GM20000 (cell line): ENCODE measurements at regions not wholly inside any gene's neighbourhood (a gene's known extent, or its start where the extent isn't known, plus 50 kb on each side); places are given as distances from the start of the nearest gene placed in this dataset.

ENCODE experiments used
- DNase-seq: peaks from one replicate; pipeline ENCODE4 v3.0.0; 2012; ENCODE audit warnings: low spot score
- CTCF ChIP-seq: IDR thresholded peaks from 2 replicates; pipeline ENCODE4 v1.5.1; 2012; ENCODE audit warnings: mild to moderate bottlenecking, control low read depth; ENCODE audit errors: extremely low read depth, missing control alignments

DNA sequence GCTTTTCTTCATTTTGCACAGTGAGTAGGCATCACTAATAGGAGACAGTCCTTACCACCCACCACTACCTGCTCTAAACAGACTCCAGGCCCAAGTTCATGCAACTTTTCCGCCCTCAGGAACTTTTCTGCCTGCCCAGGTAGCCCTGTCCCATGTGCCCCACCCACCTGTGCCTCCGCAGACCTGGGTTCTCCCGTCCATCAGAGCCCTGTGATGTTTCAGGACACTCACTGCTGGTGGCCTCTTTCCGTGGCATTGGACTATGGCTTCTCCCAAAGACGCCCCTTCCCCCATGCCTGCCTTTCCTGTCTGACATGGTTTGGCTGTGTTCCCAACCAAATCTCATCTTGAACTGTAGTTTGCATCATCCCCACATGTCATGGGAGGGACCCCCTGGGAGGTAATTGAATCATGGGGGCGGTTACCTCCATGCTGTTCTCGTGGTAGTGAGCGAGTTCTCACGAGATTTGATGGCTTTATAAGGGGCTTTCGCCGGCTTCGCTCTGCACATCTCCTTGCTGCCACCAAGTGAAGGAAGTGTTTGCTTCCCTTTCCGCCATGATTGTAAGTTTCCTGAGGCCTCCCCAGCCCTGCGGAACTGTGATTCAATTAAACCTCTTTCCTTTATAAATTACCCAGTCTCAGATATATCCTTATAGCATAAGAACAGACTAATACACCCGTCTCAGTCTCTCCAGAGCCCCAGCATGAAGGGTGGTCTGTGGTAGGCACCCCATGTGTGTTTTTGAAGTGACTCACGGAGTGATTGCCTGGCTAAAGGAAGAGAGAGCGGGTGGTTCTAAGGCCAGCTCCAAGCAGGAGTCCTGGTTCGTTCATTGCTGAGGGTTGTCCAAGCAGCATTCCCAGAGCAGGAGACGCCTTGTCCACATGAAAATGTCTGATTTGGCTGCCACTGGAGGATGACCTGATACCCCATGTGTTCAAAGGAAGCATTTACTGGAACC, 86.0 kb upstream of the ZBTB40 start:
- TF ChIP-seq CTCF = no peak
- DNase-seq = no peak

- DNase-seq = no peak
- no peak for TF ChIP-seq CTCF
Measured at GRCh38 chr1:22366346-22366745, 85.3 kb upstream of the ZBTB40 start.

DNA sequence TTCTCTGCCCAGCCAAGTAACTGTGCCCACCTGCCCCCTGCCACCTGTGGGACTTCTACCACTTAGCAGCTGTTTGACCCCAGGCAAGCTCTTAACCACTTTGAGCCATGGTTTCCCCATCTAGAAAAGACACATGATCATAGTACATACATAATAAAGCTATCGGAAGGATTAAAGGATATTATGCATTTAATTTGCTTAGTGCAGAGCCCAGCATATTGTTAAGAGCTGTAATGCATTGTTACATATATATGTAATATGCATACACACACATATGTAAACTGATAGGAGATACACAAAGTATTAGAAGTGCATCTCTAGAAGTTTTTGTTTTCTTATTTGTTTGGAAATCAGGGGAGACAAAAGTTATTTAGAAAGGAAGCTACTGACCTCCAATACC, 83.5 kb upstream of the ZBTB40 start:
- TF ChIP-seq CTCF = no peak
- DNase-seq = no peak

DNA sequence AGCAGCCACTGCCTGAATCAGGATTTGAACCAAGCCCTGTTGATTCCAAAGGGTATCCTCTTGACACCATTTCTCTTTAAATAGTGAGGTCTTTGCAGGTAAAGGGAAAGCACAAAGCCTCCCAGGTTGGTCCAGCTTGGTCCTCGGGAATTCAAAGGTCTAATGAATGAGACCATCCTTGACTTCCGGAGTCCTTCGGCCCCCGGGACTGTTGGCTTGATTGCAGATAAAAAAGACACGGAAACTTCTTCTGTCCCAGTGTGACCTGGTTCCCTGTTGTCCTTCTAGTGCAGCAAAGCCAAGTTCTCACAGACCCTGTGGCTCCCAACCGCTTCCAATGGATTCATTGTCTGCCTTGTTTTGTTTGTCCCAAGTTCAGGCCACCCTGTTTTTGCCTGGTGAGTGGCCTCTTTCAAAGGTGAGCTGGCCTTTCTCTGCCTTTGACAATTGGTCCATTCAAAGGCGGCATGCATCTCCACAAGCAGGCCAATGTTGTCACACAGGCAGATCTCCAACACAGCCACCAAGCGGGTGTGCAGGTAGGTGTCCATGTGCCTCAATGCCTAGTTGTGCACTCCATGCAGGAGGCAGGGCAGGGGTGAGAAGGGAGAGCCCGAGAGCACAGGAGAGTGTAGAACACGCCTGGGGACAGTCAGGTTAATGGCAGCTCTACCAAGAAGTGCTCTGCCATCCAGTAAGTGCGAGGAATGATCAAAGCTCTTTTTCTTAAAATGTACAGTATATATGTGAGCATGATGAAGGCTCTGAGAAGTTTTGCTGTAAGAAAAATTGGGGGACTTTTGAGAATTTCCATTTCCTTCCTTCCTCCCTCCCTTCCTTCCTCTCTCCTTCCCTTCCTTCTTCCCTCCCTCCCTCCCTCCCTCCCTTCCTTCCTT, 82.1 kb upstream of the ZBTB40 start:
- no peak for DNase-seq

GRCh38 chr1:22370190-22370498, 81.5 kb upstream of the ZBTB40 start:
- TF ChIP-seq CTCF = no peak

More for the DNA sequence above, 82.1 kb upstream of the ZBTB40 start:
- no peak for TF ChIP-seq CTCF

DNA sequence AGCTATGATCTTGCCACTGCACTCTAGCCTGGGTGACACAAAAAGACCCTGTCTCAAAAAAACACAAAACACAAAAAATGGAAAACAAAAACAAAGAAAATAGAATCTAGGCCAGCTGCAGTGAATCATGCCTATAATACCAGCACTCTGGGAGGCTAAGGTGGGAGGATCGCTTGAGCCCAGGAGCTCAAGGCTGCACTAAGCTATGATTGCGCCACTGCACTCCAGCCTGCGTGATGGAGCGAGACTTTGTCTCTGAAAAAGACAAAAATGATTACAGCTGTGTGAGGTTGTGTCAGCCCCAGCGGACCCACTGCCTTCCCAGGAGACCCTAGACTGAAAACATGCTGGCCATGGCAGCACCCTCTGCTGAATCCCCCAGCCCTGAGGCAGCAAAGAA, 80.2 kb upstream of the ZBTB40 start:
- no peak for DNase-seq
- no peak for TF ChIP-seq CTCF

More at GRCh38 chr1:22370190-22370498, 81.5 kb upstream of the ZBTB40 start:
- DNase-seq = no peak

GRCh38 chr1:22373252-22373651, 78.4 kb upstream of the ZBTB40 start:
- no peak for TF ChIP-seq CTCF
- no peak for DNase-seq
